SK-N-SH treated with all-trans-retinoic acid at 6 μM for 48 hours (cell line): ENCODE measurements at regions not wholly inside any gene's neighbourhood (a gene's known extent, or its start where the extent isn't known, plus 50 kb on each side); places are given as distances from the start of the nearest gene placed in this dataset.
"Not testable (repeated sequence)": the region's sequence is repeated elsewhere in the genome, so short reads cannot be mapped to it uniquely, and the experiment has no call there.

Experiments
- ATAC-seq: fragments of 200-7000 bp; cut with Tn5 transposase; 3 replicates; pipeline ENCODE4 v1.9.1; 2020; ENCODE audit warnings: mild to moderate bottlenecking, moderate library complexity
- ARNTL ChIP-seq: fragments of 450-650 bp; formaldehyde crosslinking; IDR thresholded peaks from 2 replicates; pipeline ENCODE4 v1.5.0; 2020; ENCODE audit warnings: low read depth, mild to moderate bottlenecking, moderate library complexity, borderline replicate concordance
- BACH2 ChIP-seq: fragments of 250-450 bp; sonication (Bioruptor Pico); IDR thresholded peaks from 2 replicates; pipeline ENCODE4 v1.9.0; 2021; ENCODE audit warnings: mild to moderate bottlenecking, borderline replicate concordance
- CREB5 ChIP-seq: fragments of 250-450 bp; sonication (Bioruptor Pico); IDR thresholded peaks from 2 replicates; pipeline ENCODE4 v1.5.1; 2020; ENCODE audit warnings: low read depth, mild to moderate bottlenecking, moderate library complexity
- CSDC2 ChIP-seq: fragments of 250-450 bp; sonication (Bioruptor Pico); IDR thresholded peaks from 2 replicates; pipeline ENCODE4 v1.5.0; 2020; ENCODE audit warnings: mild to moderate bottlenecking, moderate library complexity
- ESRRG ChIP-seq: fragments of 250-450 bp; sonication (Bioruptor Pico); IDR thresholded peaks from 2 replicates; pipeline ENCODE4 v1.6.1; 2021; ENCODE audit warnings: mild to moderate bottlenecking
- GLIS3 ChIP-seq: fragments of 250-450 bp; sonication (Bioruptor Pico); IDR thresholded peaks from 2 replicates; pipeline ENCODE4 v1.5.0; 2020; ENCODE audit warnings: mild to moderate bottlenecking, moderate library complexity
- OSR1 ChIP-seq: fragments of 250-450 bp; sonication (Bioruptor Pico); IDR thresholded peaks from 2 replicates; pipeline ENCODE4 v1.8.0; 2022; ENCODE audit warnings: moderate library complexity, mild to moderate bottlenecking, inconsistent platforms
- PATZ1 ChIP-seq: fragments of 250-450 bp; sonication (Bioruptor Pico); IDR thresholded peaks from 2 replicates; pipeline ENCODE4 v1.8.0; 2020; ENCODE audit warnings: mild to moderate bottlenecking, moderate library complexity, borderline replicate concordance
- PPARA ChIP-seq: fragments of 250-450 bp; sonication (Bioruptor Pico); IDR thresholded peaks from 2 replicates; pipeline ENCODE4 v1.5.0; 2020; ENCODE audit warnings: mild to moderate bottlenecking, borderline replicate concordance
- RARB ChIP-seq: fragments of 250-450 bp; sonication (Bioruptor Pico); IDR thresholded peaks from 2 replicates; pipeline ENCODE4 v1.8.0; 2021; ENCODE audit warnings: mild to moderate bottlenecking, moderate library complexity
- SNAI2 ChIP-seq: fragments of 250-450 bp; sonication (Bioruptor Pico); IDR thresholded peaks from 2 replicates; pipeline ENCODE4 v1.5.0; 2020; ENCODE audit warnings: mild to moderate bottlenecking, moderate library complexity
- TCF4 ChIP-seq: fragments of 250-450 bp; sonication (Bioruptor Pico); IDR thresholded peaks from 2 replicates; pipeline ENCODE4 v1.8.0; 2021; ENCODE audit warnings: mild to moderate bottlenecking, moderate library complexity, borderline replicate concordance
- TOX ChIP-seq: fragments of 250-450 bp; sonication (Bioruptor Pico); IDR thresholded peaks from 2 replicates; pipeline ENCODE4 v1.8.0; 2021; ENCODE audit warnings: mild to moderate bottlenecking, moderate library complexity, borderline replicate concordance
- ZC3H10 ChIP-seq: fragments of 250-450 bp; sonication (Bioruptor Pico); IDR thresholded peaks from 2 replicates; pipeline ENCODE4 v1.5.1; 2021; ENCODE audit warnings: mild to moderate bottlenecking, moderate library complexity
- ZFP3 ChIP-seq: fragments of 250-450 bp; sonication (Bioruptor Pico); IDR thresholded peaks from 2 replicates; pipeline ENCODE4 v1.5.0; 2020; ENCODE audit warnings: mild to moderate bottlenecking, moderate library complexity
- ZFP30 ChIP-seq: fragments of 450-650 bp; formaldehyde crosslinking; IDR thresholded peaks from 2 replicates; pipeline ENCODE4 v1.5.0; 2022; ENCODE audit warnings: mild to moderate bottlenecking, moderate library complexity
- ZNF70 ChIP-seq: fragments of 450-650 bp; formaldehyde crosslinking; IDR thresholded peaks from 2 replicates; pipeline ENCODE4 v1.5.0; 2020; ENCODE audit warnings: mild to moderate bottlenecking, moderate library complexity
- TF ChIP-seq, protein P1 (sequence below): fragments of 250-450 bp; sonication (Bioruptor Pico); IDR thresholded peaks from 2 replicates; pipeline ENCODE4 v1.5.1; 2021; ENCODE audit warnings: mild to moderate bottlenecking, moderate library complexity
- TF ChIP-seq, protein P2 (sequence below): fragments of 250-450 bp; sonication (Bioruptor Pico); IDR thresholded peaks from 2 replicates; pipeline ENCODE4 v1.5.0; 2020; ENCODE audit warnings: mild to moderate bottlenecking, moderate library complexity
- TF ChIP-seq, protein P3 (sequence below): fragments of 250-450 bp; sonication (Bioruptor Pico); IDR thresholded peaks from 2 replicates; pipeline ENCODE4 v1.8.0; 2021; ENCODE audit warnings: low read depth, mild to moderate bottlenecking, moderate library complexity, borderline replicate concordance

DNA sequence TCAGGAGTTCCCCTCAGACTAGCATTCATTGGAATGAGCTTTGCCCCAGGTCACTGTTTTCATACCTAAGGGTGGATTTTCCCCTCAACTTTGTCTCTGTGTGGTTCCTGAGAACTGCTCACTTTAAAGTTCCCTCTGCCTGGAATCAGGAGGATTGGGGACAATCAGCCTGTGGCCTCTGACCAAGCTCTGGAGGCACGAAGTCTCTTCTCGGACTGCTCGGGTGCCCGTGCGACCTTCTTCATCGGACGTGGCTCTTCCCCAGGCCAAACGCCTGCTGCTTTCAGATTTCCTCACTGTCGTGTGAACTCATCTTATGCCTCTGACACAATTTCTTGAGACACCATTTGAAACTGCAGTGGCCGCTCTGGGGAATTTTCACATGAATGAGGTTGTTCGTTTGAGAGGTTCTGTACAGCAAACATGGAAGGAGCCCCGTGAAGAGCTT lies 153.7 kb upstream of the PZP start (continued):
- TF ChIP-seq CREB5 (CRISPR knock-in tag) = no peak

GRCh38 chr12:9354009-9354754 lies 146.0 kb upstream of the PZP start:
- not testable (repeated sequence) for ATAC-seq

DNA sequence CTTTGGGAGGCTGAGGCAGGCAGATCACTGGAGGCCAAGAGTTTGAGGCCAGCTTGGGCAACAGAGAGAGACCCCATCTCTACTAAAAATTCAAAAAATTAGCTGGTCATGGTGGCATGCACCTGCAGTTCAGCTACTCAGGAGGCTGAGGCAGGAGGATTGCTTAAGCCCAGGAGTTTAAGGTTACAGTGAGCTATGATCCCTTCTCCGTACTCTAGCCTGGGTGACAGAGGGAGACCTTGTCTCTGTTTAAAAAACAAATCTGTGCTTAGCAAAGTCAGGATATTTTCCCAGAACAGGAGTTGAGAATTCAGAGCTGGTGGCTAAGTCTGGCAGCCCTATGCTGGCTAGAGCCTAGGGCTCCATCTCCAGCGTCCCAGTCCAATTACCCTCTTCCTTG lies 142.9 kb upstream of the PZP start:
- ATAC-seq = no peak

DNA sequence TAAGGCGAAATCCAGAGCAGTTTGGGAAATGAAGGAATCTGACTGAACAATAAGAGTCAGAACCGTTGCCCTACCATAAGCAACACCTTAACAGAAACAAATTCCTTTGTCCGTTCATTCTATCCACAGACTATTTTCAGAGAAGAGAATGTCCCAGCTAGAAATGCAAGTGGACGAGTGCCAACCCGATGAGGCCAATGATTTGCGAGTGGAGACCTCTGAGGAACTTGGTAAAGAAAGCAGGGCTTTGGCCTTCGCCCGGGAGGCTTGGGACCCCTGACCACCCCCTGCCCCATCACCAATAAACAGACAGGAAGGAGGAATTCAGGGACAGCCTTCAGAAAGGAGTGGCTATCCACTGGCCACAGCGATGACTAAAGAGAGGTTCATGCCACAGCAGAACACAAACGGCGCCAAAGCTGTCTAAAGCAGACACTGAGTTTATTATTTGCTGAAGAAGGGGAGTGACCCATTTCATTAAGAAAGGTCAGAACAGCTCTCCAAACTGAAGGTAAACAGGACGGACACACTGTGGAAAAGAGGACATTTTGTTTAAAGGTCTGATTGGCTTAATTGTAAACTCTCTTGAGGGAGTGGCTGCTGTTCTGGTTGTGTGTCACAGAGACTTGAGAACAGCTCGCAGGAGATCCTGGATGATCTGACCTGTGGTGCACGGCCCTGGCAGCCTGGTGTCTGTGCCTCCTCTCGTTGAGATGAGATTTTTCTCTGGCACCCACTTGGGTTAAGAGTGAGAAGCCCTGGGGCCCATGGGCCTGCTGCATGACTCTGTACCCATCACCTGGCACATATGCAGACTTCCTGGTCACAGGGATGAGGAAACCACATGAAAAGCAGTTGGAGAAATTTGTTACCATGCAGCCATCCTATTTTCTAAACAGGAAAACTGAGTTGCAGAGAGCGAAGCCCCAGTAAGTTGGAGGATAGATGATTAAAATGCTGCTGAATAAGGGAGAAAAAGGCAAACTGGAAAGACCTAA lies 142.0 kb upstream of the PZP start:
- ATAC-seq = no peak

More for the DNA sequence above, 142.9 kb upstream of the PZP start:
- no peak for TF ChIP-seq ESRRG (CRISPR knock-in tag)
- TF ChIP-seq CSDC2 (CRISPR knock-in tag) = no peak
- TF ChIP-seq TCF4 = no peak
- no peak for TF ChIP-seq GLIS3
- TF ChIP-seq OSR1 (CRISPR knock-in tag) = no peak
- TF ChIP-seq ZNF70 (CRISPR knock-in tag) = no peak
- TF ChIP-seq, protein P1, sequence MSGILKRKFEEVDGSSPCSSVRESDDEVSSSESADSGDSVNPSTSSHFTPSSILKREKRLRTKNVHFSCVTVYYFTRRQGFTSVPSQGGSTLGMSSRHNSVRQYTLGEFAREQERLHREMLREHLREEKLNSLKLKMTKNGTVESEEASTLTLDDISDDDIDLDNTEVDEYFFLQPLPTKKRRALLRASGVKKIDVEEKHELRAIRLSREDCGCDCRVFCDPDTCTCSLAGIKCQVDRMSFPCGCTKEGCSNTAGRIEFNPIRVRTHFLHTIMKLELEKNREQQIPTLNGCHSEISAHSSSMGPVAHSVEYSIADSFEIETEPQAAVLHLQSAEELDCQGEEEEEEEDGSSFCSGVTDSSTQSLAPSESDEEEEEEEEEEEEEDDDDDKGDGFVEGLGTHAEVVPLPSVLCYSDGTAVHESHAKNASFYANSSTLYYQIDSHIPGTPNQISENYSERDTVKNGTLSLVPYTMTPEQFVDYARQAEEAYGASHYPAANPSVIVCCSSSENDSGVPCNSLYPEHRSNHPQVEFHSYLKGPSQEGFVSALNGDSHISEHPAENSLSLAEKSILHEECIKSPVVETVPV (CRISPR knock-in tag) = no peak
- TF ChIP-seq PATZ1 (CRISPR knock-in tag) = no peak
- TF ChIP-seq ZFP3 (CRISPR knock-in tag) = no peak
- TF ChIP-seq, protein P2, sequence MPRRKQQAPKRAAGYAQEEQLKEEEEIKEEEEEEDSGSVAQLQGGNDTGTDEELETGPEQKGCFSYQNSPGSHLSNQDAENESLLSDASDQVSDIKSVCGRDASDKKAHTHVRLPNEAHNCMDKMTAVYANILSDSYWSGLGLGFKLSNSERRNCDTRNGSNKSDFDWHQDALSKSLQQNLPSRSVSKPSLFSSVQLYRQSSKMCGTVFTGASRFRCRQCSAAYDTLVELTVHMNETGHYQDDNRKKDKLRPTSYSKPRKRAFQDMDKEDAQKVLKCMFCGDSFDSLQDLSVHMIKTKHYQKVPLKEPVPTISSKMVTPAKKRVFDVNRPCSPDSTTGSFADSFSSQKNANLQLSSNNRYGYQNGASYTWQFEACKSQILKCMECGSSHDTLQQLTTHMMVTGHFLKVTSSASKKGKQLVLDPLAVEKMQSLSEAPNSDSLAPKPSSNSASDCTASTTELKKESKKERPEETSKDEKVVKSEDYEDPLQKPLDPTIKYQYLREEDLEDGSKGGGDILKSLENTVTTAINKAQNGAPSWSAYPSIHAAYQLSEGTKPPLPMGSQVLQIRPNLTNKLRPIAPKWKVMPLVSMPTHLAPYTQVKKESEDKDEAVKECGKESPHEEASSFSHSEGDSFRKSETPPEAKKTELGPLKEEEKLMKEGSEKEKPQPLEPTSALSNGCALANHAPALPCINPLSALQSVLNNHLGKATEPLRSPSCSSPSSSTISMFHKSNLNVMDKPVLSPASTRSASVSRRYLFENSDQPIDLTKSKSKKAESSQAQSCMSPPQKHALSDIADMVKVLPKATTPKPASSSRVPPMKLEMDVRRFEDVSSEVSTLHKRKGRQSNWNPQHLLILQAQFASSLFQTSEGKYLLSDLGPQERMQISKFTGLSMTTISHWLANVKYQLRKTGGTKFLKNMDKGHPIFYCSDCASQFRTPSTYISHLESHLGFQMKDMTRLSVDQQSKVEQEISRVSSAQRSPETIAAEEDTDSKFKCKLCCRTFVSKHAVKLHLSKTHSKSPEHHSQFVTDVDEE (CRISPR knock-in tag) = no peak
- no peak for TF ChIP-seq SNAI2 (CRISPR knock-in tag)
- TF ChIP-seq ARNTL = no peak
- TF ChIP-seq ZFP30 = no peak

More for the DNA sequence above, 142.0 kb upstream of the PZP start:
- TF ChIP-seq ZC3H10 (CRISPR knock-in tag) (no peak), BACH2 (CRISPR knock-in tag) (no peak), GLIS3 (no peak), OSR1 (CRISPR knock-in tag) (no peak), ZFP30 (no peak), PPARA (CRISPR knock-in tag) (no peak), CREB5 (CRISPR knock-in tag) (no peak), RARB (no peak), TOX (CRISPR knock-in tag) (no peak)
- TF ChIP-seq, protein P3, sequence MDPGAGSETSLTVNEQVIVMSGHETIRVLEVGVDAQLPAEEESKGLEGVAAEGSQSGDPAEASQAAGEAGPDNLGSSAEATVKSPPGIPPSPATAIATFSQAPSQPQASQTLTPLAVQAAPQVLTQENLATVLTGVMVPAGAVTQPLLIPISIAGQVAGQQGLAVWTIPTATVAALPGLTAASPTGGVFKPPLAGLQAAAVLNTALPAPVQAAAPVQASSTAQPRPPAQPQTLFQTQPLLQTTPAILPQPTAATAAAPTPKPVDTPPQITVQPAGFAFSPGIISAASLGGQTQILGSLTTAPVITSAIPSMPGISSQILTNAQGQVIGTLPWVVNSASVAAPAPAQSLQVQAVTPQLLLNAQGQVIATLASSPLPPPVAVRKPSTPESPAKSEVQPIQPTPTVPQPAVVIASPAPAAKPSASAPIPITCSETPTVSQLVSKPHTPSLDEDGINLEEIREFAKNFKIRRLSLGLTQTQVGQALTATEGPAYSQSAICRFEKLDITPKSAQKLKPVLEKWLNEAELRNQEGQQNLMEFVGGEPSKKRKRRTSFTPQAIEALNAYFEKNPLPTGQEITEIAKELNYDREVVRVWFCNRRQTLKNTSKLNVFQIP = no peak
- TF ChIP-seq, all 23 proteins: peak for 0
